K562 (cell line): ENCODE measurements at regions not wholly inside any gene's neighbourhood (a gene's known extent, or its start where the extent isn't known, plus 50 kb on each side); places are given as distances from the start of the nearest gene placed in this dataset.
"Not testable (repeated sequence)": the region's sequence is repeated elsewhere in the genome, so short reads cannot be mapped to it uniquely, and the experiment has no call there.

ENCODE experiments used
- BCOR ChIP-seq: fragments of 450-650 bp; IDR thresholded peaks from 2 replicates; pipeline ENCODE4 v1.6.1; 2016
- CCNT2 ChIP-seq: IDR thresholded peaks from 2 replicates; pipeline ENCODE4 v1.6.1; 2011; ENCODE audit warnings: borderline replicate concordance, low read depth, mild to moderate bottlenecking, moderate library complexity, mixed read lengths, low read length; ENCODE audit not compliant: insufficient read length; ENCODE audit errors: extremely low read depth
- CTBP1 ChIP-seq: fragments of 450-650 bp; IDR thresholded peaks from 2 replicates; pipeline ENCODE4 v1.6.1; 2016; ENCODE audit warnings: borderline replicate concordance
- L3MBTL2 ChIP-seq: fragments of 450-650 bp; IDR thresholded peaks from 2 replicates; pipeline ENCODE4 v1.6.1; 2016; ENCODE audit warnings: mild to moderate bottlenecking, moderate library complexity
- MAX ChIP-seq: sonication (generic); formaldehyde crosslinking; IDR thresholded peaks from 2 replicates; pipeline ENCODE4 v1.9.0; 2022; ENCODE audit warnings: mild to moderate bottlenecking, missing genetic modification reagents
- MNT ChIP-seq, 2 experiments: fragments of 450-650 bp; conservative IDR thresholded peaks; 2 replicates each; pipeline ENCODE4 v1.6.1; 2017; ENCODE audit warnings: mild to moderate bottlenecking in 2 of 2, moderate library complexity in 2 of 2
- NFIC ChIP-seq: fragments of 450-650 bp; IDR thresholded peaks from 2 replicates; pipeline ENCODE4 v1.6.1; 2017; ENCODE audit warnings: mild to moderate bottlenecking, inconsistent platforms
- SMARCA4 ChIP-seq: fragments of 450-650 bp; IDR thresholded peaks from 2 replicates; pipeline ENCODE4 v1.6.1; 2016
- SOX6 ChIP-seq: fragments of 450-650 bp; IDR thresholded peaks from 2 replicates; pipeline ENCODE4 v1.6.1; 2014; ENCODE audit warnings: mild to moderate bottlenecking
- TAF9B ChIP-seq: fragments of 450-650 bp; IDR thresholded peaks from 2 replicates; pipeline ENCODE4 v1.6.1; 2018; ENCODE audit warnings: mild to moderate bottlenecking; ENCODE audit not compliant: partially characterized antibody
- TOE1 ChIP-seq, 2 experiments: fragments of 450-650 bp in 1 of 2; sonication (generic) in 1 of 2; formaldehyde crosslinking in 1 of 2; IDR thresholded peaks; 2 replicates each; pipeline versions ENCODE4 v1.7.1 to v1.8.0; 2016 to 2022; ENCODE audit warnings: borderline replicate concordance in 2 of 2, mild to moderate bottlenecking in 2 of 2, antibody characterized with exemption in 1 of 2, inconsistent platforms in 1 of 2, low read depth in 1 of 2, missing genetic modification reagents in 1 of 2, moderate library complexity in 1 of 2
- YY1 ChIP-seq, 3 experiments: IDR thresholded peaks; 2 replicates each; pipeline ENCODE4 v1.6.1; 2011; ENCODE audit warnings: low read length in 2 of 3, mild to moderate bottlenecking in 2 of 3, moderate library complexity in 2 of 3, borderline replicate concordance in 1 of 3, control low read depth in 1 of 3, low read depth in 1 of 3; ENCODE audit not compliant: insufficient read depth in 3 of 3, insufficient replicate concordance in 2 of 3, control insufficient read depth in 1 of 3, insufficient read length in 1 of 3; ENCODE audit errors: extremely low read depth in 1 of 3
- TF ChIP-seq, protein P1 (sequence below): IDR thresholded peaks from 2 replicates; pipeline ENCODE4 v1.6.1; 2012; ENCODE audit warnings: low read depth, low read length, improper control_type of control experiment, borderline replicate concordance
- TF ChIP-seq, protein P2 (sequence below): fragments of 450-650 bp; IDR thresholded peaks from 2 replicates; pipeline ENCODE4 v1.6.1; 2017; ENCODE audit warnings: antibody characterized with exemption
- TF ChIP-seq, protein P3 (sequence below): IDR thresholded peaks from 2 replicates; pipeline ENCODE4 v1.6.1; 2014; ENCODE audit warnings: antibody characterized with exemption

DNA sequence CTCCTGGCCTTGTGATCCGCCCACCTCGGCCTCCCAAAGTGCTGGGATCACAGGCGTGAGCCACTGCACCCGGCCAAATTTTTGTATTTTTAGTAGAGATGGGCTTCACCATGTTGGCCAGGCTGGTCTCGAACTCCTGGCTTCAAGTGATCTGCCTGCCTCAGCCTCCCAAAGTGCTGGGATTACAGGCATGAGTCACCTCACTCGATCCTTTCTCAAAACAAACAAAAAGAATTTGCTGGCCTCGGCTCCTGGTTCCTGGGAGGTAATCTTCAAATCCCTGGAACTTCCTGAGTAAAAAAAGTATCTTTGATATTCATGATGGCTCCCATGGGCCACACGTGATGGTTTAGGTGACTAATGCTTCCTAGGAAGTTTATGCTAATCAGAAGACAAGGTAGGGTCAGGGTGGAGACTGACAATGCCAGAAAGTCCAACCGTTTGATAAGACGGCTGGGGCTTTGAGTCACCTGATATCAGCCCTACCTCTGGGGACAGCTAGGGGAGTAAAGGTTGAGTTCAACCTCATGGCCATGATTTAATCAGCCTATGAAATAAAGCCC, 113.1 kb upstream of the NEK6 start (continued):
- TF ChIP-seq, protein P1, sequence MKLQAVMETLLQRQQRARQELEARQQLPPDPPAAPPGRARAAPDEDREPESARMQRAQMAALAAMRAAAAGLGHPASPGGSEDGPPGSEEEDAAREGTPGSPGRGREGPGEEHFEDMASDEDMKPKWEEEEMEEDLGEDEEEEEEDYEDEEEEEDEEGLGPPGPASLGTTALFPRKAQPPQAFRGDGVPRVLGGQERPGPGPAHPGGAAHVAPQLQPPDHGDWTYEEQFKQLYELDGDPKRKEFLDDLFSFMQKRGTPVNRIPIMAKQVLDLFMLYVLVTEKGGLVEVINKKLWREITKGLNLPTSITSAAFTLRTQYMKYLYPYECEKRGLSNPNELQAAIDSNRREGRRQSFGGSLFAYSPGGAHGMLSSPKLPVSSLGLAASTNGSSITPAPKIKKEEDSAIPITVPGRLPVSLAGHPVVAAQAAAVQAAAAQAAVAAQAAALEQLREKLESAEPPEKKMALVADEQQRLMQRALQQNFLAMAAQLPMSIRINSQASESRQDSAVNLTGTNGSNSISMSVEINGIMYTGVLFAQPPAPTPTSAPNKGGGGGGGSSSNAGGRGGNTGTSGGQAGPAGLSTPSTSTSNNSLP, result peak; percentile 51; the same call in 1 of the 2 replicates
- TF ChIP-seq SOX6 (peak; percentile 82), BCOR (peak; percentile 66; the same call in 1 of the 2 replicates), NFIC (0 out of 2 replicates have a peak, but pooled peaks have one; percentile 27), YY1 (IDR thresholded peaks at IDR 0.05; ENCODE audit: borderline replicate concordance in 1 of 3, control insufficient read depth in 1 of 3, extremely low read depth in 1 of 3, insufficient read depth in 3 of 3, insufficient read length in 1 of 3, insufficient replicate concordance in 2 of 3, low read depth in 1 of 3, low read length in 2 of 3) (peak in 1 of 3 experiments; percentile 55), TOE1 (IDR thresholded peaks at IDR 0.05; ENCODE audit: borderline replicate concordance) (peak; percentile 54; the same call in 1 of the 2 replicates), MAX (0 out of 2 replicates have a peak, but pooled peaks have one; percentile 23), MNT (conservative IDR thresholded peaks at IDR 0.05) (peak; percentile 28 to 51; a peak in 1 of 4 replicates), CTBP1 (0 out of 2 replicates have a peak, but pooled peaks have one; percentile 35), CCNT2 (peak; percentile 48), SMARCA4 (peak; percentile 39), L3MBTL2 (peak; percentile 66), TAF9B (peak; percentile 58)
- TF ChIP-seq, protein P2, sequence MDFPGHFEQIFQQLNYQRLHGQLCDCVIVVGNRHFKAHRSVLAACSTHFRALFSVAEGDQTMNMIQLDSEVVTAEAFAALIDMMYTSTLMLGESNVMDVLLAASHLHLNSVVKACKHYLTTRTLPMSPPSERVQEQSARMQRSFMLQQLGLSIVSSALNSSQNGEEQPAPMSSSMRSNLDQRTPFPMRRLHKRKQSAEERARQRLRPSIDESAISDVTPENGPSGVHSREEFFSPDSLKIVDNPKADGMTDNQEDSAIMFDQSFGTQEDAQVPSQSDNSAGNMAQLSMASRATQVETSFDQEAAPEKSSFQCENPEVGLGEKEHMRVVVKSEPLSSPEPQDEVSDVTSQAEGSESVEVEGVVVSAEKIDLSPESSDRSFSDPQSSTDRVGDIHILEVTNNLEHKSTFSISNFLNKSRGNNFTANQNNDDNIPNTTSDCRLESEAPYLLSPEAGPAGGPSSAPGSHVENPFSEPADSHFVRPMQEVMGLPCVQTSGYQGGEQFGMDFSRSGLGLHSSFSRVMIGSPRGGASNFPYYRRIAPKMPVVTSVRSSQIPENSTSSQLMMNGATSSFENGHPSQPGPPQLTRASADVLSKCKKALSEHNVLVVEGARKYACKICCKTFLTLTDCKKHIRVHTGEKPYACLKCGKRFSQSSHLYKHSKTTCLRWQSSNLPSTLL, result peak; percentile 69; the same call in 1 of the 2 replicates
- not testable (repeated sequence) for TF ChIP-seq TOE1 (CRISPR knock-in tag; IDR thresholded peaks at IDR 0.05; ENCODE audit: borderline replicate concordance, low read depth)
- TF ChIP-seq, protein P3, sequence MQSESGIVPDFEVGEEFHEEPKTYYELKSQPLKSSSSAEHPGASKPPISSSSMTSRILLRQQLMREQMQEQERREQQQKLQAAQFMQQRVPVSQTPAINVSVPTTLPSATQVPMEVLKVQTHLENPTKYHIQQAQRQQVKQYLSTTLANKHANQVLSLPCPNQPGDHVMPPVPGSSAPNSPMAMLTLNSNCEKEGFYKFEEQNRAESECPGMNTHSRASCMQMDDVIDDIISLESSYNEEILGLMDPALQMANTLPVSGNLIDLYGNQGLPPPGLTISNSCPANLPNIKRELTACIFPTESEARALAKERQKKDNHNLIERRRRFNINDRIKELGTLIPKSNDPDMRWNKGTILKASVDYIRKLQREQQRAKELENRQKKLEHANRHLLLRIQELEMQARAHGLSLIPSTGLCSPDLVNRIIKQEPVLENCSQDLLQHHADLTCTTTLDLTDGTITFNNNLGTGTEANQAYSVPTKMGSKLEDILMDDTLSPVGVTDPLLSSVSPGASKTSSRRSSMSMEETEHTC, result peak; percentile 83
